Epithelial cell of esophagus (primary cell): ENCODE measurements at regions not wholly inside any gene's neighbourhood (a gene's known extent, or its start where the extent isn't known, plus 50 kb on each side); places are given as distances from the start of the nearest gene placed in this dataset.

Experiments used
- DNase-seq: peaks from one replicate; pipeline ENCODE4 v3.0.0; 2010; ENCODE audit warnings: low read depth
- H3K4me3 ChIP-seq: 2 replicates; pipeline ENCODE4 v1.5.1; 2011; ENCODE audit warnings: mild to moderate bottlenecking, low read length, control low read depth
- TF ChIP-seq, protein P1 (sequence below): IDR thresholded peaks from 2 replicates; pipeline ENCODE4 v1.5.1; 2011; ENCODE audit warnings: low read depth, mild to moderate bottlenecking, low read length, control low read depth, inconsistent platforms; ENCODE audit not compliant: insufficient read depth; ENCODE audit errors: missing control alignments

DNA sequence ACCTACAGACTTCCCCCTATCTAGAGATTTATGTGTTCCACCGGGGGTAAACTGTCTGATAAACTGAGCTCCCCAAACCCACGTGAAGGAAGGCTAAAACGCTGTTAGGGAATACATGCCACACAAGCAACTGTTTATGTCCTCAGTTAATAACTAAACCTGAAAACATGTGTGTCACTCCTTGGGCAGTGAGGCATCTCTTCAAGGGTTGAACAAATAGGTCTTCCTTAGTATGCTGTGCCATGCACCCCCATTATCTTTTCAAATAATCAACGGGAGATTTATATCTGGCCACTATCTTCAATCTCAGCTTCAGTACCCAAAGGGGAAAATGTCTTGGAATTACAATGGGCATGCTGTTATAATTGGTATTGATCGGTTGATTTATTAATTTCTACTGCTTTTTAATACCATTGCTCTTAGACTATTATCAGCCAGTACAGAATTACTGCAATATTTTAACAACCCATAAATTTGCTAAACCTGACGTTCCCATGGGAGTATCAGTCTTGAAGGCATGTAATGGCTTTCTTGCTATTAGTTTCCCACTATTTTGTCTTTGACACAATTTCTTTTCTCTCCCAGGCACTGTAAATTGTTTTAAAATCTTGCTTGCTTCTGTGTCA lies 279.2 kb upstream of the P2RY1 start:
- no peak overlapping the region for H3K4me3 ChIP-seq
- TF ChIP-seq, protein P1, sequence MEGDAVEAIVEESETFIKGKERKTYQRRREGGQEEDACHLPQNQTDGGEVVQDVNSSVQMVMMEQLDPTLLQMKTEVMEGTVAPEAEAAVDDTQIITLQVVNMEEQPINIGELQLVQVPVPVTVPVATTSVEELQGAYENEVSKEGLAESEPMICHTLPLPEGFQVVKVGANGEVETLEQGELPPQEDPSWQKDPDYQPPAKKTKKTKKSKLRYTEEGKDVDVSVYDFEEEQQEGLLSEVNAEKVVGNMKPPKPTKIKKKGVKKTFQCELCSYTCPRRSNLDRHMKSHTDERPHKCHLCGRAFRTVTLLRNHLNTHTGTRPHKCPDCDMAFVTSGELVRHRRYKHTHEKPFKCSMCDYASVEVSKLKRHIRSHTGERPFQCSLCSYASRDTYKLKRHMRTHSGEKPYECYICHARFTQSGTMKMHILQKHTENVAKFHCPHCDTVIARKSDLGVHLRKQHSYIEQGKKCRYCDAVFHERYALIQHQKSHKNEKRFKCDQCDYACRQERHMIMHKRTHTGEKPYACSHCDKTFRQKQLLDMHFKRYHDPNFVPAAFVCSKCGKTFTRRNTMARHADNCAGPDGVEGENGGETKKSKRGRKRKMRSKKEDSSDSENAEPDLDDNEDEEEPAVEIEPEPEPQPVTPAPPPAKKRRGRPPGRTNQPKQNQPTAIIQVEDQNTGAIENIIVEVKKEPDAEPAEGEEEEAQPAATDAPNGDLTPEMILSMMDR: no peak
- no peak for DNase-seq

DNA sequence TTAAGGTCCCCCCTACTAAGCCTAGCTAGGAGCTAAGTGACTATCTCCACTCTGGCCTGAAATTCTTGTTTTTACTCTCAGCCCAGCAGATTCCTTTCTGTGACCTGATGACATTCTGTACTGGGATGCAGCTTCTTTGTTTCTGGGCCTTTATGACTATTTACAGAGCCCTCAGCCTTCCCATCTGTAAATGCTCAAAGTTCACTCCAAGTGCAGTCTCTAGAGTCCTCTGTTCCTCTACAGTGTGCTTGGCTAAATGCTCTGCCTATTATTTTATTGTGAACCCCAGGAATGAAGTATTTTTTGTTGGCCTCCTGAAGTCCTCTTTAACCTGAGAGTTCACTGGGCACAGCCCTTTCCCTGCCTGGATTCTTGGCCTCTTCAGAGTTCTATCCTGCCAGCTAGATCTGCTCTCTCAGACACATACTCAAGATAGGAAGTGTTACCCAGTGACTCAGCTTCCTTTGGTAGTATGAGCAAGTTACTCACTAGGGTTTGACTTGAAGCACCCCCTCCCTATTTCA lies 278.1 kb upstream of the P2RY1 start:
- peak; percentile 49 for DNase-seq
- H3K4me3 ChIP-seq: no peak overlapping the region
- TF ChIP-seq, protein P1: no peak

DNA sequence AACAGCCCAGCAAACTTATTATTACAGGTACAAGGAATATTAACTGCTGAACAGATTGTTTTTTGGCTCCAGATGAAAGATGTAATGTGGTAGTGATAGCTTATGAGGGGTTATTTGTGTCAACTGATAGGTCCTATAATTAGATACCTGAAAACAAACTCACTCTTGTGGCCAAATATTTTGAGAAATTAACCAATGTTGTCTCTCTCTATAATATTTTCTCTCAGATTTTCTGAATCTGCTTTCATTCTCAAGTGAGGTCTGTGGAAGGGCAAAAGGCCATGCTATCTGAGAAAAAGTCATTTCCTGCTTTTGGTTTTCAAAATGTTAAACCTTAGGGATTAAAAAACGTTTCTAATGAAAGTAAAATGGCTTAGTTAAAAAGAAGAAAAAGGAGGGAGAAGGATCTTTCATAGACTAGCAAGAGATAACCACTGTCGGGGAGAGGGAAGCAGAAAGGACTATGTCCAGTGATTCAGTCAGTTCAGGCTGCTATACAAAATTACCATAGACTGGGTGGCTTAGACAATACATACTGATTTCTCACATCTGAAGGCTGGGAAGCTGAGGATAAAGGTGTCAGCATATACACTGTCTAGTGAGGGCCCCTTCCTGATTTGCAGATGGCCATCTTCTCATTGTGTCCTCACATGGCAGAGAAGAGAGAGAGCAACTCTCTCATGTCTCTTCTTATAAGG lies 277.5 kb upstream of the P2RY1 start:
- TF ChIP-seq, protein P1: no peak
- no peak for DNase-seq
- no peak overlapping the region for H3K4me3 ChIP-seq

DNA sequence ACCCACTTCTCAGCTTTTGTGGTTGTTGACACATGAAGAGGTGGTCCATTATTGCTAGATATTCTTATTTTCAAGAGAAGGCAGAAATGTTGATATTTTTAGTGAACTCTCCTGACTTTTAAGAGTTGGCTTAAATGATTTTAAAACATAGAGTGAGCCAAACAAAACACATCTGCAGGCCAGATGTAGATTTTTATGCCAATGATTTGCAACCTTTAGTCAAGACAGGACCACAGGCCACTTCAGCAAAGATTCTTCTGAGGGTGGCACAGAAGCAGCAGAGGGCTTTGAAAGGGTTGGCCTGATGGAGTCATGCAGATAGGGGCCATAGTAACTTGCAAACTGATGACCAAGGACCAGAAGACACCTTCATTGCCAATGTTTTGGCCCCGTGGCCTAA lies 276.5 kb upstream of the P2RY1 start:
- DNase-seq: no peak
- TF ChIP-seq, protein P1: no peak

DNA sequence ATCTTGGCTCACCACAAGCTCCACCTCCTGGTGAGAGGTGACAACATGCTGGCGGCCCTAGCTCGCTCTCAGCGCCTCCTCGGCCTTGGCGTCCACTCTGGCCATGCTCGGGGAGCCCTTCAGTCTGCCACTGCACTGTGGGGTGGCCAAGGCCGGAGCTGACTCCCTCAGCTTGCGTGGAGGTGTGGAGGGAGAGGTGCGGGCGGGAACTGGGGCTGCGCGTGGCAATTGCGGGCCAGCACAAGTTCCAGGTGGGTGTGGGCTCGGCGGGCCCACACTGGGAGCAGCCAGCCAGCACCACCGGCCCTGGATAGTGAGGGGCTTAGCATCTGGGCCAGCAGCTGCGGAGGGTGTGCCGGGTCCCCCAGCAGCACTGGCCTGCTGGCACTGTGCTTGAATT lies 275.7 kb upstream of the P2RY1 start:
- DNase-seq: no peak
- H3K4me3 ChIP-seq: no peak overlapping the region
- TF ChIP-seq, protein P1: no peak

More for the DNA sequence above, 276.5 kb upstream of the P2RY1 start:
- H3K4me3 ChIP-seq: no peak overlapping the region

DNA sequence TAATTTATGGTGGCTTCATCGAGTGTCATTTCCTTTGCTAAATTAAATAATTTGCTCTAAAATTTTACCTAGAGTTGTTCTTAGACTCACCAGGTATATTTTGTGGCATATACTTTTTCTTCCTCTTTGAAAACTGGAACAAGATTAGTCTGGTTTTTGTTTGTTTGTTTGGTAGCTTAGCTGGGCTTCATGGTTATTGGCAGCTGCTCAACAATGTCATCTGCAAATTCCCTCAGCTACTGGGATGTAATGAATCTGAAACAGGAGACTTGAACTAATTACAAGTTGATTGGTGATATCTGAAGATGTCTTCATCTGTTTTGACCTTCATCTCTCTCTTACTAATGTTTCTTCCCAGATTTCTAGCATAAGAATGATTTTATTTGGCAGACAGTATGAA lies 270.5 kb upstream of the P2RY1 start:
- TF ChIP-seq, protein P1: no peak
- H3K4me3 ChIP-seq: no peak overlapping the region

More for the DNA sequence above, 270.5 kb upstream of the P2RY1 start:
- no peak for DNase-seq
